HS-27A (cell line): ENCODE measurements at regions not wholly inside any gene's neighbourhood (a gene's known extent, or its start where the extent isn't known, plus 50 kb on each side); places are given as distances from the start of the nearest gene placed in this dataset.
"Not testable (repeated sequence)": the region's sequence is repeated elsewhere in the genome, so short reads cannot be mapped to it uniquely, and the experiment has no call there.

Experiments
- DNase-seq: peaks from one replicate; pipeline ENCODE4 v3.0.0-alpha.2; 2012; ENCODE audit warnings: low read depth, missing footprints

- not testable (repeated sequence) for DNase-seq
Measured at GRCh38 chr16:88148078-88148477, 196.8 kb downstream of the BANP start.

GRCh38 chr16:88148682-88149081, 197.4 kb downstream of the BANP start:
- not testable (repeated sequence) for DNase-seq

- DNase-seq: not testable (repeated sequence)
Measured at GRCh38 chr16:88149158-88149603, 197.9 kb downstream of the BANP start.

- not testable (repeated sequence) for DNase-seq
Measured at GRCh38 chr16:88149663-88150062, 198.4 kb downstream of the BANP start.

- DNase-seq: not testable (repeated sequence)
Measured at GRCh38 chr16:88150456-88151128, 199.4 kb downstream of the BANP start.

- not testable (repeated sequence) for DNase-seq
Measured at GRCh38 chr16:88151129-88151499, 199.9 kb downstream of the BANP start.

- DNase-seq: not testable (repeated sequence)
Measured at GRCh38 chr16:88151859-88152843, 200.9 kb downstream of the BANP start.

- not testable (repeated sequence) for DNase-seq
Measured at GRCh38 chr16:88152879-88153278, 201.6 kb downstream of the BANP start.

- DNase-seq: not testable (repeated sequence)
Measured at GRCh38 chr16:88153516-88153915, 202.3 kb downstream of the BANP start.

GRCh38 chr16:88154886-88155285, 203.7 kb downstream of the BANP start:
- DNase-seq: not testable (repeated sequence)

GRCh38 chr16:88155681-88156080, 204.4 kb downstream of the BANP start:
- not testable (repeated sequence) for DNase-seq

GRCh38 chr16:88156640-88157283, 205.5 kb downstream of the BANP start:
- DNase-seq: not testable (repeated sequence)

- not testable (repeated sequence) for DNase-seq
Measured at GRCh38 chr16:88157686-88158085, 206.5 kb downstream of the BANP start.

- DNase-seq: not testable (repeated sequence)
Measured at GRCh38 chr16:88158256-88159045, 207.2 kb downstream of the BANP start.

GRCh38 chr16:88159046-88159896, 208.0 kb downstream of the BANP start:
- DNase-seq: not testable (repeated sequence)

GRCh38 chr16:88159897-88160335, 208.7 kb downstream of the BANP start:
- DNase-seq: not testable (repeated sequence)

GRCh38 chr16:88161191-88161590, 210.0 kb downstream of the BANP start:
- DNase-seq: not testable (repeated sequence)

- DNase-seq: not testable (repeated sequence)
Measured at GRCh38 chr16:88161623-88162275, 210.5 kb downstream of the BANP start.

GRCh38 chr16:88162778-88163177, 211.5 kb downstream of the BANP start:
- DNase-seq: not testable (repeated sequence)
